WTC11 (cell line): ENCODE measurements at regions not wholly inside any gene's neighbourhood (a gene's known extent, or its start where the extent isn't known, plus 50 kb on each side); places are given as distances from the start of the nearest gene placed in this dataset.

Source experiments
- ATAC-seq: fragments of 200-7000 bp; cut with Tn5 transposase; 2 replicates; pipeline ENCODE4 v1.10.0; 2021; ENCODE audit warnings: mild to moderate bottlenecking, moderate library complexity
- CTCF ChIA-PET: fragments of 300-600 bp; sonication (Branson Sonifier 250); formaldehyde crosslinking; loops from one replicate; lab custom pipeline; 2021; ENCODE audit warnings: antibody characterized with exemption; lab: Charles Lee
- POLR2A ChIA-PET: fragments of 350-600 bp; sonication (Branson Sonifier 250); formaldehyde crosslinking; loops from one replicate; lab custom pipeline; 2021; ENCODE audit warnings: antibody characterized with exemption; lab: Charles Lee
- DNase-seq: peaks from one replicate; pipeline ENCODE4 v3.0.0; 2021; ENCODE audit warnings: low spot score
- H3K27ac Mint-ChIP-seq: 2 replicates; pipeline ENCODE4 v1.8.0; 2021; ENCODE audit warnings: mixed read lengths
- H3K27me3 Mint-ChIP-seq: 2 replicates; pipeline ENCODE4 v1.8.0; 2021; ENCODE audit warnings: low read depth, mild to moderate bottlenecking, moderate library complexity, mixed read lengths
- H3K36me3 Mint-ChIP-seq: 2 replicates; pipeline ENCODE4 v1.8.0; 2021; ENCODE audit warnings: mixed read lengths
- H3K4me1 Mint-ChIP-seq: 2 replicates; pipeline ENCODE4 v1.8.0; 2022; ENCODE audit warnings: mixed read lengths
- H3K4me3 Mint-ChIP-seq: 2 replicates; pipeline ENCODE4 v1.8.0; 2021; ENCODE audit warnings: mild to moderate bottlenecking, moderate library complexity, mixed read lengths
- H3K9me3 Mint-ChIP-seq: 2 replicates; pipeline ENCODE4 v1.8.0; 2021; ENCODE audit warnings: mixed read lengths
- AR ChIP-seq: fragments of 250-450 bp; sonication (Bioruptor Pico); IDR thresholded peaks from 2 replicates; pipeline ENCODE4 v1.9.0; 2021; ENCODE audit warnings: mild to moderate bottlenecking
- ARID4B ChIP-seq: sonication (generic); formaldehyde crosslinking; IDR thresholded peaks from 2 replicates; pipeline ENCODE4 v1.8.0; 2023; ENCODE audit warnings: missing genetic modification reagents, mild to moderate bottlenecking, borderline replicate concordance
- ATF1 ChIP-seq: sonication (generic); formaldehyde crosslinking; IDR thresholded peaks from 2 replicates; pipeline ENCODE4 v1.8.1; 2023; ENCODE audit warnings: mild to moderate bottlenecking, moderate library complexity, missing genetic modification reagents
- ATF6 ChIP-seq: sonication (generic); formaldehyde crosslinking; IDR thresholded peaks from 2 replicates; pipeline ENCODE4 v1.8.1; 2023; ENCODE audit warnings: mild to moderate bottlenecking, missing genetic modification reagents
- E2F1 ChIP-seq: sonication (generic); formaldehyde crosslinking; IDR thresholded peaks from 2 replicates; pipeline ENCODE4 v1.8.0; 2022; ENCODE audit warnings: mild to moderate bottlenecking, missing genetic modification reagents
- ELF4 ChIP-seq: sonication (generic); formaldehyde crosslinking; IDR thresholded peaks from 2 replicates; pipeline ENCODE4 v1.8.1; 2022; ENCODE audit warnings: low read depth, mild to moderate bottlenecking, moderate library complexity, missing genetic modification reagents
- ETV6 ChIP-seq: sonication (generic); formaldehyde crosslinking; IDR thresholded peaks from 2 replicates; pipeline ENCODE4 v1.8.1; 2022; ENCODE audit warnings: mild to moderate bottlenecking, missing genetic modification reagents
- IRF2 ChIP-seq: sonication (generic); formaldehyde crosslinking; IDR thresholded peaks from 2 replicates; pipeline ENCODE4 v1.8.0; 2022; ENCODE audit warnings: low read depth, missing genetic modification reagents, borderline replicate concordance
- MLX ChIP-seq: sonication (generic); formaldehyde crosslinking; IDR thresholded peaks from 2 replicates; pipeline ENCODE4 v1.8.1; 2023; ENCODE audit warnings: mild to moderate bottlenecking, missing genetic modification reagents, moderate library complexity
- MXD4 ChIP-seq: fragments of 250-450 bp; sonication (Bioruptor Pico); IDR thresholded peaks from 2 replicates; pipeline ENCODE4 v1.8.0; 2021; ENCODE audit warnings: mild to moderate bottlenecking, moderate library complexity, borderline replicate concordance
- NFATC4 ChIP-seq: fragments of 250-450 bp; sonication (Bioruptor Pico); IDR thresholded peaks from 2 replicates; pipeline ENCODE4 v1.9.0; 2021; ENCODE audit warnings: mild to moderate bottlenecking
- PRRX2 ChIP-seq: fragments of 250-450 bp; sonication (Bioruptor Pico); IDR thresholded peaks from 2 replicates; pipeline ENCODE4 v1.8.0; 2021; ENCODE audit warnings: mild to moderate bottlenecking
- RELA ChIP-seq: sonication (generic); formaldehyde crosslinking; IDR thresholded peaks from 2 replicates; pipeline ENCODE4 v1.8.1; 2022; ENCODE audit warnings: missing genetic modification reagents, mild to moderate bottlenecking, borderline replicate concordance
- RORB ChIP-seq: fragments of 250-450 bp; sonication (Bioruptor Pico); IDR thresholded peaks from 2 replicates; pipeline ENCODE4 v1.9.0; 2021; ENCODE audit warnings: mild to moderate bottlenecking
- SMAD3 ChIP-seq: sonication (generic); formaldehyde crosslinking; IDR thresholded peaks from 2 replicates; pipeline ENCODE4 v1.8.0; 2022; ENCODE audit warnings: missing genetic modification reagents, mild to moderate bottlenecking, borderline replicate concordance
- TCF7 ChIP-seq: sonication (generic); formaldehyde crosslinking; IDR thresholded peaks from 2 replicates; pipeline ENCODE4 v1.8.0; 2022; ENCODE audit warnings: mild to moderate bottlenecking, low read depth, missing genetic modification reagents, moderate library complexity
- USF2 ChIP-seq: sonication (generic); formaldehyde crosslinking; IDR thresholded peaks from 2 replicates; pipeline ENCODE4 v1.8.1; 2023; ENCODE audit warnings: mild to moderate bottlenecking, missing genetic modification reagents, moderate library complexity
- ZMAT4 ChIP-seq: fragments of 250-450 bp; sonication (Bioruptor Pico); IDR thresholded peaks from 2 replicates; pipeline ENCODE4 v1.9.0; 2021; ENCODE audit warnings: mild to moderate bottlenecking
- ZNF219 ChIP-seq: sonication (generic); formaldehyde crosslinking; IDR thresholded peaks from 2 replicates; pipeline ENCODE4 v1.8.0; 2023; ENCODE audit warnings: missing genetic modification reagents, mild to moderate bottlenecking, borderline replicate concordance
- ZNF281 ChIP-seq: sonication (generic); formaldehyde crosslinking; IDR thresholded peaks from 2 replicates; pipeline ENCODE4 v1.8.0; 2023; ENCODE audit warnings: mild to moderate bottlenecking, missing genetic modification reagents
- ZNF416 ChIP-seq: fragments of 250-450 bp; sonication (Bioruptor Pico); IDR thresholded peaks from 2 replicates; pipeline ENCODE4 v1.9.0; 2021; ENCODE audit warnings: mild to moderate bottlenecking, inconsistent platforms

- TF ChIP-seq ZNF281 (no peak), ZNF416 (CRISPR knock-in tag) (no peak)
Measured at GRCh38 chr3:113156816-113157333, 54.5 kb upstream of the BOC start (continued).

GRCh38 chr3:113157408-113158030 is 53.8 kb upstream of the BOC start:
- H3K4me3 Mint-ChIP-seq, result no peak overlapping the region
- H3K27me3 Mint-ChIP-seq, result no peaks in the 10 kb centered on the region
- no peaks in the 10 kb centered on the region for H3K9me3 Mint-ChIP-seq
- H3K36me3 Mint-ChIP-seq, result no peaks in the 10 kb centered on the region
- ChIA-PET CTCF (no interaction called here), POLR2A (no interaction called here)
- DNase-seq, result no peak
- no peak overlapping the region for H3K27ac Mint-ChIP-seq
- peaks cover 21% of the 10 kb centered on the region for H3K4me1 Mint-ChIP-seq
- ATAC-seq, result no peak
- TF ChIP-seq RELA (CRISPR knock-in tag) (no peak), RORB (CRISPR knock-in tag) (no peak), ELF4 (CRISPR knock-in tag) (no peak), PRRX2 (CRISPR knock-in tag) (no peak), IRF2 (no peak), NFATC4 (CRISPR knock-in tag) (no peak), ZNF219 (no peak), MXD4 (CRISPR knock-in tag) (no peak), MLX (CRISPR knock-in tag) (no peak), USF2 (no peak), ATF6 (CRISPR knock-in tag) (no peak), ARID4B (no peak), SMAD3 (no peak), ETV6 (CRISPR knock-in tag) (no peak), ATF1 (CRISPR knock-in tag) (no peak), TCF7 (CRISPR knock-in tag) (no peak), AR (no peak), ZMAT4 (no peak), E2F1 (CRISPR knock-in tag) (no peak)
